IMR-90 (cell line): ENCODE measurements at regions not wholly inside any gene's neighbourhood (a gene's known extent, or its start where the extent isn't known, plus 50 kb on each side); places are given as distances from the start of the nearest gene placed in this dataset.

ENCODE experiments used
- ATAC-seq: fragments of 200-7000 bp; cut with Tn5 transposase; 2 replicates; pipeline ENCODE4 v1.9.1; 2020; ENCODE audit warnings: low read depth, mild to moderate bottlenecking, moderate library complexity
- BruUV-seq: library from RNA; stranded (reverse); fragments of 400-500 nt; replicated peaks from 2 replicates; lab custom pipeline; 2021; lab: Mats Ljungman, UMichigan
- CTCF ChIA-PET: fragments of 300-600 bp; formaldehyde crosslinking; extraction: SDS; loops from one replicate; lab custom pipeline; 2021; ENCODE audit warnings: antibody characterized with exemption; lab: Yijun Ruan, JAX
- POLR2A ChIA-PET: fragments of 300-600 bp; sonication (Branson Sonifier 250); formaldehyde crosslinking; loops from one replicate; lab custom pipeline; 2022; ENCODE audit warnings: antibody characterized with exemption; ENCODE audit not compliant: unreplicated experiment; lab: Charles Lee
- DNase-seq: peaks from one replicate; pipeline ENCODE4 v3.0.0; 2013
- H2AFZ ChIP-seq: replicated peaks from 2 replicates; pipeline ENCODE3; 2013; ENCODE audit warnings: low read length, mild to moderate bottlenecking; ENCODE audit not compliant: poor library complexity
- H2AK5ac ChIP-seq: 2 replicates; pipeline ENCODE4 v1.6.1; 2013; ENCODE audit warnings: low read depth, low read length, inconsistent platforms
- H2AK9ac ChIP-seq: replicated peaks from 2 replicates; pipeline ENCODE3; 2013; ENCODE audit warnings: mild to moderate bottlenecking, low read depth, low read length, moderate library complexity; ENCODE audit not compliant: poor library complexity
- H2BK120ac ChIP-seq: 2 replicates; pipeline ENCODE4 v1.6.1; 2013; ENCODE audit warnings: low read depth, low read length, inconsistent platforms
- H2BK15ac ChIP-seq: 3 replicates; pipeline ENCODE4 v1.6.1; 2013; ENCODE audit warnings: low read depth, low read length, inconsistent platforms
- H2BK20ac ChIP-seq: 2 replicates; pipeline ENCODE4 v1.6.1; 2013; ENCODE audit warnings: low read depth, mild to moderate bottlenecking, inconsistent platforms, low read length, moderate library complexity
- H2BK5ac ChIP-seq: 2 replicates; pipeline ENCODE4 v1.6.1; 2013; ENCODE audit warnings: mild to moderate bottlenecking, low read depth, low read length, inconsistent platforms; ENCODE audit not compliant: poor library complexity, severe bottlenecking
- H3K14ac ChIP-seq: replicated peaks from 2 replicates; pipeline ENCODE4 v1.6.1; 2013; ENCODE audit warnings: low read depth, low read length, inconsistent platforms
- H3K18ac ChIP-seq: 2 replicates; pipeline ENCODE4 v1.6.1; 2013; ENCODE audit warnings: low read depth, low read length, control low read depth
- H3K23ac ChIP-seq: 2 replicates; pipeline ENCODE4 v1.6.1; 2013; ENCODE audit warnings: low read depth, low read length, inconsistent platforms
- H3K27ac ChIP-seq: 2 replicates; pipeline ENCODE4 v1.5.1; 2013; ENCODE audit warnings: mild to moderate bottlenecking, control low read depth, low read length; ENCODE audit not compliant: insufficient read depth
- H3K27me3 ChIP-seq: 2 replicates; pipeline ENCODE4 v1.6.1; 2013; ENCODE audit warnings: low read length; ENCODE audit not compliant: control insufficient read depth, insufficient read depth
- H3K36me3 ChIP-seq: 2 replicates; pipeline ENCODE4 v1.6.1; 2013; ENCODE audit warnings: low read length, mixed read lengths; ENCODE audit not compliant: control insufficient read depth, insufficient read depth
- H3K4ac ChIP-seq: 2 replicates; pipeline ENCODE4 v1.6.1; 2013; ENCODE audit warnings: low read depth, low read length, inconsistent platforms
- H3K4me1 ChIP-seq: 2 replicates; pipeline ENCODE4 v1.6.1; 2013; ENCODE audit warnings: low read length, mixed read lengths; ENCODE audit not compliant: control insufficient read depth, insufficient read depth
- H3K4me2 ChIP-seq: 2 replicates; pipeline ENCODE4 v1.6.1; 2013; ENCODE audit warnings: low read depth, mild to moderate bottlenecking, control low read depth, low read length, moderate library complexity
- H3K4me3 ChIP-seq: 2 replicates; pipeline ENCODE4 v1.5.1; 2013; ENCODE audit warnings: low read depth, mild to moderate bottlenecking, control low read depth, low read length, moderate library complexity; ENCODE audit not compliant: insufficient read depth
- H3K56ac ChIP-seq: 2 replicates; pipeline ENCODE4 v1.6.1; 2013; ENCODE audit warnings: low read length, inconsistent platforms; ENCODE audit not compliant: insufficient read depth; ENCODE audit errors: extremely low read depth
- H3K79me1 ChIP-seq, 2 experiments: 2 replicates each; pipeline ENCODE4 v1.6.1; 2013; ENCODE audit warnings: low read length in 2 of 2, inconsistent platforms in 1 of 2, low read depth in 1 of 2
- H3K9ac ChIP-seq: 2 replicates; pipeline ENCODE4 v1.6.1; 2013; ENCODE audit warnings: low read depth, low read length, control low read depth
- H3K9me1 ChIP-seq: 2 replicates; pipeline ENCODE4 v1.6.1; 2013; ENCODE audit warnings: low read length, inconsistent platforms; ENCODE audit not compliant: insufficient read depth
- H3K9me3 ChIP-seq: 2 replicates; pipeline ENCODE4 v1.6.1; 2013; ENCODE audit warnings: low read length; ENCODE audit not compliant: control insufficient read depth, insufficient read depth
- H4K20me1 ChIP-seq: 2 replicates; pipeline ENCODE4 v1.6.1; 2013; ENCODE audit warnings: low read length, inconsistent platforms; ENCODE audit not compliant: insufficient read depth
- H4K5ac ChIP-seq: 2 replicates; pipeline ENCODE4 v1.6.1; 2013; ENCODE audit warnings: mild to moderate bottlenecking, low read depth, low read length, control low read depth
- H4K8ac ChIP-seq, 2 experiments: 2 replicates each; pipeline ENCODE4 v1.6.1; 2013; ENCODE audit warnings: low read depth in 2 of 2, low read length in 2 of 2, control low read depth in 1 of 2, inconsistent platforms in 1 of 2
- H4K91ac ChIP-seq: 2 replicates; pipeline ENCODE4 v1.6.1; 2013; ENCODE audit warnings: low read depth, low read length, inconsistent platforms; ENCODE audit not compliant: insufficient read depth
- BHLHE40 ChIP-seq: fragments of 150-350 bp; IDR thresholded peaks from 2 replicates; pipeline ENCODE4 v1.6.1; 2016; ENCODE audit warnings: mild to moderate bottlenecking, low read depth, low read length
- CEBPB ChIP-seq: IDR thresholded peaks from 2 replicates; pipeline ENCODE4 v1.6.1; 2012; ENCODE audit warnings: low read depth, low read length, improper control_type of control experiment
- CHD1 ChIP-seq: IDR thresholded peaks from 2 replicates; pipeline ENCODE4 v1.6.1; 2012; ENCODE audit warnings: low read depth, low read length, improper control_type of control experiment
- CTCF ChIP-seq: conservative IDR thresholded peaks from 2 replicates; pipeline ENCODE4 v1.5.1; 2012; ENCODE audit warnings: mild to moderate bottlenecking, low read depth, low read length, improper control_type of control experiment
- ELK1 ChIP-seq: fragments of 150-350 bp; IDR thresholded peaks from 2 replicates; pipeline ENCODE4 v1.6.1; 2016; ENCODE audit warnings: low read depth, mild to moderate bottlenecking, low read length, moderate library complexity, borderline replicate concordance
- FOS ChIP-seq: fragments of 150-350 bp; IDR thresholded peaks from 2 replicates; pipeline ENCODE4 v1.6.1; 2016; ENCODE audit warnings: low read depth, low read length
- MAFK ChIP-seq: IDR thresholded peaks from 2 replicates; pipeline ENCODE4 v1.6.1; 2012; ENCODE audit warnings: low read depth, low read length, improper control_type of control experiment
- MAZ ChIP-seq: IDR thresholded peaks from 2 replicates; pipeline ENCODE4 v1.6.1; 2012; ENCODE audit warnings: low read depth, mild to moderate bottlenecking, low read length, improper control_type of control experiment, moderate library complexity, borderline replicate concordance
- MXI1 ChIP-seq: IDR thresholded peaks from 2 replicates; pipeline ENCODE4 v1.6.1; 2012; ENCODE audit warnings: low read depth, mild to moderate bottlenecking, low read length, moderate library complexity, borderline replicate concordance
- NFE2L2 ChIP-seq: fragments of 150-350 bp; IDR thresholded peaks from 2 replicates; pipeline ENCODE4 v1.6.1; 2016; ENCODE audit warnings: low read depth, mild to moderate bottlenecking, low read length
- POLR2A ChIP-seq: IDR thresholded peaks from 2 replicates; pipeline ENCODE4 v1.6.1; 2012; ENCODE audit warnings: mild to moderate bottlenecking, low read depth, low read length
- RAD21 ChIP-seq: IDR thresholded peaks from 2 replicates; pipeline ENCODE4 v1.6.1; 2012; ENCODE audit warnings: low read length, improper control_type of control experiment
- RCOR1 ChIP-seq: IDR thresholded peaks from 2 replicates; pipeline ENCODE4 v1.6.1; 2012; ENCODE audit warnings: mild to moderate bottlenecking, low read length, improper control_type of control experiment; ENCODE audit not compliant: insufficient replicate concordance
- RFX5 ChIP-seq: IDR thresholded peaks from 2 replicates; pipeline ENCODE4 v1.8.0; 2012; ENCODE audit warnings: low read depth, mild to moderate bottlenecking, low read length, moderate library complexity
- SMC3 ChIP-seq: fragments of 150-350 bp; IDR thresholded peaks from 2 replicates; pipeline ENCODE4 v1.6.1; 2016; ENCODE audit warnings: low read depth, mild to moderate bottlenecking, antibody characterized with exemption, low read length, moderate library complexity
- WGBS, 2 experiments: methylation state at CpG; one replicate each; pipeline versions ENCODE4 v1.1.5 to v1.1.7; 2013; ENCODE audit warnings: missing lambda C conversion rate in 2 of 2; ENCODE audit not compliant: insufficient read length in 1 of 2; ENCODE audit errors: extremely low coverage in 2 of 2; 5-methylcytosine and 5-hydroxymethylcytosine counted together
- dilution Hi-C: fragments of 300-500 bp; cut with HindIII; formaldehyde crosslinking; loops from one replicate; pipeline ENCODE4 v1.14.3; 2018; ENCODE audit warnings: low sequenced_read_pairs; ENCODE audit not compliant: unreplicated experiment
- in situ Hi-C: fragments of 300-500 bp; cut with MboI; formaldehyde crosslinking; loops from 3 replicates; pipeline ENCODE4 v1.14.3; 2019; ENCODE audit warnings: low sequenced_read_pairs, inconsistent platforms, mixed read lengths
- intact Hi-C: fragments of 100-400 bp; cut with micrococcal nuclease; formaldehyde crosslinking; loops from 2 replicates; pipeline ENCODE4 v1.10.0; 2022

- no peak for ATAC-seq
- no peaks in the 10 kb centered on the region for H3K9me3 ChIP-seq
- CTCF ChIA-PET, result no interaction called here
Measured at GRCh38 chr17:13120864-13121263, 103.0 kb upstream of the ELAC2 start.

More at GRCh38 chr17:13120864-13121263, 103.0 kb upstream of the ELAC2 start:
- no TSS peak for BruUV-seq
- H4K91ac ChIP-seq, result no peak overlapping the region
- no peak overlapping the region for H3K14ac ChIP-seq
- in situ Hi-C loops (no loop called here), intact Hi-C loops (no loop called here), dilution Hi-C loops (no loop called here)
- no peak overlapping the region for H2AFZ ChIP-seq
- no peak overlapping the region for H2AK5ac ChIP-seq
- H3K36me3 ChIP-seq, result no peaks in the 10 kb centered on the region
- no peak overlapping the region for H3K27ac ChIP-seq
- no peaks in the 10 kb centered on the region for H3K4me1 ChIP-seq
- H3K4me2 ChIP-seq, result no peak overlapping the region
- POLR2A ChIA-PET, result no interaction called here
- 16% methylated on average over 3 of the region's 7 CpGs; no CpG with 5 or more reads in 1 of the 2 experiments for WGBS, 2 experiments
- H2BK120ac ChIP-seq, result no peak overlapping the region
- no peak overlapping the region for H4K8ac ChIP-seq
- H3K4ac ChIP-seq, result no peak overlapping the region
- H2BK15ac ChIP-seq, result no peak overlapping the region
- no peak overlapping the region for H2BK5ac ChIP-seq
- no peak overlapping the region for H3K4me3 ChIP-seq
- peaks cover 3% of the 10 kb centered on the region for H3K27me3 ChIP-seq
- no peak overlapping the region for H3K9ac ChIP-seq
- no peak overlapping the region for H3K18ac ChIP-seq
- TF ChIP-seq CHD1, result no peak
- TF ChIP-seq SMC3, result no peak
- no peak for TF ChIP-seq RAD21
- no peak for TF ChIP-seq POLR2A
- no peak for TF ChIP-seq ELK1
- no peak for TF ChIP-seq BHLHE40
- no peak for TF ChIP-seq CEBPB
- TF ChIP-seq RFX5, result no peak
- no peak for TF ChIP-seq FOS
- no peak for TF ChIP-seq CTCF
- TF ChIP-seq RCOR1, result no peak
- TF ChIP-seq MAFK, result no peak
- no peak for TF ChIP-seq NFE2L2
- no peak for TF ChIP-seq MAZ
- TF ChIP-seq MXI1, result no peak
- H2BK20ac ChIP-seq, result no peak overlapping the region
- no peaks in the 10 kb centered on the region for H3K9me1 ChIP-seq
- H3K79me1 ChIP-seq, result no peaks in the 10 kb centered on the region
- H4K20me1 ChIP-seq, result no peaks in the 10 kb centered on the region
- no peak overlapping the region for H3K56ac ChIP-seq
- no peak overlapping the region for H2AK9ac ChIP-seq
- no peak overlapping the region for H3K23ac ChIP-seq
- no peak for DNase-seq
- no peak overlapping the region for H4K5ac ChIP-seq
